MCF 10A (cell line): ENCODE measurements at regions not wholly inside any gene's neighbourhood (a gene's known extent, or its start where the extent isn't known, plus 50 kb on each side); places are given as distances from the start of the nearest gene placed in this dataset.

Source experiments
- BruUV-seq: library from RNA; stranded (reverse); fragments of 400-500 nt; replicated peaks from 2 replicates; lab custom pipeline; 2021; lab: Mats Ljungman, UMichigan
- CTCF ChIA-PET: fragments of 300-600 bp; sonication (Branson Sonifier 250); formaldehyde crosslinking; extraction: SDS; loops from one replicate; lab custom pipeline; 2021; ENCODE audit warnings: antibody characterized with exemption, inconsistent platforms; lab: Yijun Ruan, JAX
- POLR2A ChIA-PET: fragments of 300-600, 350-650 bp; sonication (Branson Sonifier 250); formaldehyde crosslinking; extraction: SDS; loops from one replicate; lab custom pipeline; 2020; ENCODE audit warnings: antibody characterized with exemption, inconsistent platforms; lab: Yijun Ruan, JAX
- DNase-seq: peaks from one replicate; pipeline ENCODE4 v3.0.0-alpha.2; 2018; ENCODE audit not compliant: unreplicated experiment
- H3K27ac Mint-ChIP-seq: one replicate; pipeline ENCODE4 v1.8.0; 2022; ENCODE audit warnings: mild to moderate bottlenecking, low read depth, mixed read lengths; ENCODE audit not compliant: unreplicated experiment
- H3K27me3 Mint-ChIP-seq: one replicate; pipeline ENCODE4 v1.8.0; 2022; ENCODE audit warnings: mixed read lengths; ENCODE audit not compliant: insufficient read depth, unreplicated experiment
- H3K36me3 Mint-ChIP-seq: one replicate; pipeline ENCODE4 v1.8.0; 2022; ENCODE audit warnings: mild to moderate bottlenecking, moderate library complexity, mixed read lengths; ENCODE audit not compliant: insufficient read depth, unreplicated experiment
- H3K4me1 Mint-ChIP-seq: one replicate; pipeline ENCODE4 v1.8.0; 2022; ENCODE audit warnings: mixed read lengths; ENCODE audit not compliant: insufficient read depth, unreplicated experiment
- H3K4me3 Mint-ChIP-seq: one replicate; pipeline ENCODE4 v1.8.0; 2022; ENCODE audit warnings: mild to moderate bottlenecking, moderate library complexity, mixed read lengths; ENCODE audit not compliant: unreplicated experiment
- H3K9me3 Mint-ChIP-seq: one replicate; pipeline ENCODE4 v1.8.0; 2022; ENCODE audit warnings: mixed read lengths; ENCODE audit not compliant: unreplicated experiment
- intact Hi-C: fragments of 100-400 bp; cut with micrococcal nuclease; formaldehyde crosslinking; loops from 2 replicates; pipeline ENCODE4 v1.14.1; 2022
- TF ChIP-seq, protein P1 (sequence below): fragments of 200-600 bp; IDR thresholded peaks from one replicate; pipeline ENCODE4 v1.8.0; 2022; ENCODE audit warnings: antibody characterized with exemption, mild to moderate bottlenecking; ENCODE audit not compliant: unreplicated experiment

DNA sequence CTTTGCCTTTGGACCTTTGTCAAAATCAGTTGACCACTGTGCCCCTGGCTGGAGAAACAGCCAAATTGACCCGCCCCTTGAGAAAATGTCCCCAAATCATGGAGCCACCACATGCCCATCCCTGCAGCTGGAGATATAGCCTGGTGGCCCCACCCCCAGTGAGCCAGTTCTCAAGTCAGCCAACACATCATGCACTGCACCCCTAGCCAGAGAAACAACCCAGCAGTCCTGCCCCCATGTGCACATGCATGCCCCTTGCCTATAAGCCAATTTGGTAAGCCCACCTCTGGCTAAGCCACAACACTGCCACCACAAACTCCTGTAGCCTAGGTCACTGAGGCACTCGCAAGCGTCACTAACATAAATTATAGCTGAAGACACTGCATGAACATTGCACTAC lies 174.2 kb upstream of the ECI2 start:
- no peak overlapping the region for H3K27ac Mint-ChIP-seq
- peaks cover 7% of the 10 kb centered on the region for H3K9me3 Mint-ChIP-seq
- TF ChIP-seq, protein P1, sequence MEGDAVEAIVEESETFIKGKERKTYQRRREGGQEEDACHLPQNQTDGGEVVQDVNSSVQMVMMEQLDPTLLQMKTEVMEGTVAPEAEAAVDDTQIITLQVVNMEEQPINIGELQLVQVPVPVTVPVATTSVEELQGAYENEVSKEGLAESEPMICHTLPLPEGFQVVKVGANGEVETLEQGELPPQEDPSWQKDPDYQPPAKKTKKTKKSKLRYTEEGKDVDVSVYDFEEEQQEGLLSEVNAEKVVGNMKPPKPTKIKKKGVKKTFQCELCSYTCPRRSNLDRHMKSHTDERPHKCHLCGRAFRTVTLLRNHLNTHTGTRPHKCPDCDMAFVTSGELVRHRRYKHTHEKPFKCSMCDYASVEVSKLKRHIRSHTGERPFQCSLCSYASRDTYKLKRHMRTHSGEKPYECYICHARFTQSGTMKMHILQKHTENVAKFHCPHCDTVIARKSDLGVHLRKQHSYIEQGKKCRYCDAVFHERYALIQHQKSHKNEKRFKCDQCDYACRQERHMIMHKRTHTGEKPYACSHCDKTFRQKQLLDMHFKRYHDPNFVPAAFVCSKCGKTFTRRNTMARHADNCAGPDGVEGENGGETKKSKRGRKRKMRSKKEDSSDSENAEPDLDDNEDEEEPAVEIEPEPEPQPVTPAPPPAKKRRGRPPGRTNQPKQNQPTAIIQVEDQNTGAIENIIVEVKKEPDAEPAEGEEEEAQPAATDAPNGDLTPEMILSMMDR = no peak
- H3K36me3 Mint-ChIP-seq = no peaks in the 10 kb centered on the region
- intact Hi-C loops = no loop called here
- DNase-seq = no peak
- POLR2A ChIA-PET = interaction anchor here (1.3 kb wide), 1 partner anchor 632 kb away, joined by 3 read pairs; no protein-coding TSS in a partner anchor
- H3K27me3 Mint-ChIP-seq = no peaks in the 10 kb centered on the region
- H3K4me3 Mint-ChIP-seq = no peak overlapping the region
- BruUV-seq = no TSS peak
- CTCF ChIA-PET = interaction anchor here (0.6 to 0.7 kb wide), 2 partner anchors 440 to 835 kb away, joined by 3 to 4 read pairs; no protein-coding TSS in a partner anchor
- peaks cover 9% of the 10 kb centered on the region for H3K4me1 Mint-ChIP-seq

DNA sequence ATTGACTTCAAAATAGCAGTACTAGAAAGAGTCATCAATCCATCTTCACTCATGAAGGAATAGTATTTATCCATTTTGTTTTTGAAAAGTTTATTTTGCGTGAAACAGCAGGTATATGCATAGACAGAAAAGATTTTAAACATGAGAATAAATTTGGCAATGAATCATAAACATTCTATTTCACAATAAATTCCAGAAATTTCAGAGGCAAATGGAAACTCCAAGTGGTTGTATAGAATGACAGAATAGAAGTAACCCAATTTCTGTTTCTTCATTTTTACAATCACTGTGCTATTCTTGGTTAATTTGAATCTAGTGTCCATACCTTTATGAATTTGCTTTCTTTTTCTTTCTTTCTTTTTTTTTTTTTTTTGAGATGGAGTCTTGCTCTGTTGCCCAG lies 173.0 kb upstream of the ECI2 start:
- Mint-ChIP-seq H3K27ac (no peak overlapping the region), H3K4me1 (peaks cover 6% of the 10 kb centered on the region), H3K27me3 (no peaks in the 10 kb centered on the region), H3K4me3 (no peak overlapping the region), H3K36me3 (no peaks in the 10 kb centered on the region), H3K9me3 (no peaks in the 10 kb centered on the region)
- POLR2A ChIA-PET = interaction anchor here (0.7 to 1.2 kb wide), 2 partner anchors 15 to 633 kb away, joined by 3 to 4 read pairs; no protein-coding TSS in a partner anchor
- TF ChIP-seq, protein P1 = no peak
- no peak for DNase-seq
- intact Hi-C loops = no loop called here
- CTCF ChIA-PET = no interaction called here
- no TSS peak for BruUV-seq

- H3K4me3 Mint-ChIP-seq = no peak overlapping the region
- peaks cover under 1% of the 10 kb centered on the region for H3K4me1 Mint-ChIP-seq
- H3K27me3 Mint-ChIP-seq = no peaks in the 10 kb centered on the region
- no peaks in the 10 kb centered on the region for H3K36me3 Mint-ChIP-seq
- intact Hi-C loops = no loop called here
- ChIA-PET CTCF (no interaction called here), POLR2A (interaction anchor here (0.6 kb wide), 1 partner anchor 487 kb away, joined by 3 read pairs; no protein-coding TSS in a partner anchor)
- TF ChIP-seq, protein P1 = no peak
- no peaks in the 10 kb centered on the region for H3K9me3 Mint-ChIP-seq
- no TSS peak for BruUV-seq
- H3K27ac Mint-ChIP-seq = no peak overlapping the region
- DNase-seq = no peak
Observed at GRCh38 chr6:4304927-4305455, 169.6 kb upstream of the ECI2 start.

DNA sequence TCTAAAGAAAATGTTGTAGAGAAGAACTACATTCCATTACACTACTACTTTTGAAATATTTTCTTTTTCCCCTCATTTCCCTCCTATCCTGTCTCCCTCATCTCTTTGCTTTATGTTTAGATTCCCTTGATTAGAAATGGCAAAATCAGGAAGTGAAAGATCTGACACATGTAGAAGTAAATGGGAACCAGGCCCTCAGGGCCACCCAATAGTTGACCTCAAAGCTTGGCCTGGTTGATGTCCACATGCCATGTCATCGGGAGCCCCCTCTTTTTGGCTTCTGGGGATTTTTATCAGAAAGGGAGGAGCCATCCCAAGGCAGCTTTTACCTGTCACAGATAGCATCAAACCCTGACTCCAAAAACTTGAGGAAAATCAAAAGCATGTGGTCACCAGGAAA lies 168.3 kb upstream of the ECI2 start:
- Mint-ChIP-seq H3K9me3 (no peaks in the 10 kb centered on the region), H3K36me3 (no peaks in the 10 kb centered on the region), H3K4me3 (no peak overlapping the region), H3K27me3 (no peaks in the 10 kb centered on the region), H3K27ac (no peak overlapping the region), H3K4me1 (peaks cover 9% of the 10 kb centered on the region)
- CTCF ChIA-PET = interaction anchor here (1.3 kb wide), 1 partner anchor 10 kb away, joined by 4 read pairs; no protein-coding TSS in a partner anchor
- no peak for DNase-seq
- intact Hi-C loops = no loop called here
- no TSS peak for BruUV-seq
- TF ChIP-seq, protein P1 = no peak
- POLR2A ChIA-PET = no interaction called here
